ENCODE measurements at regions not wholly inside any gene's neighbourhood (a gene's known extent, or its start where the extent isn't known, plus 50 kb on each side); places are given as distances from the start of the nearest gene placed in this dataset.

- no peak for DNase-seq (ENCODE audit: low read depth in 2 of 2)
These were observed 427.2 kb downstream of the PLCL1 start for GRCh38 chr2:198231562-198231961.

- DNase-seq (ENCODE audit: low read depth in 2 of 2), result no peak
These were observed 416.6 kb downstream of the PLCL1 start for GRCh38 chr2:198220763-198221610.

DNA sequence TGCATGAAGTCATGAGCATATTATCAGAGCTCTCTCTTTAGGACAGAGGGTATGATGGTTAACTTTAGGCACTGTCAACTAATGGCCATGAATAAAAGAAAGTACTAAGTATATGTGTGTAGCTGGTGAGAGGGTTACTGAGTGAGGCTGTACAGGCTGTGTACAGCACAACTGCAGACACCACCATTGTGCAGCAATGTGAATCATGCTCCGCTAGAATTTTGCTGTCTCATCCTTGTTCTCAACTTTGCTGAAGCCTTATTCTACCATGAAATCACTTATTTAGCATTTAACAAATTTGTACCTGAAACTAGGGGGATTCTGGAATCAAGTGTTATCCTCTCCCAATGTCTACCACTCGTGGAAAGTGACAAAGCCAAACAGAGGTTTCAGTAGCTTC is 414.9 kb downstream of the PLCL1 start:
- no peak for DNase-seq (ENCODE audit: low read depth in 2 of 2)

GRCh38 chr2:198214114-198214596 is 409.8 kb downstream of the PLCL1 start:
- no peak for DNase-seq (ENCODE audit: low read depth in 2 of 2)

GRCh38 chr2:198213253-198213652 is 408.9 kb downstream of the PLCL1 start:
- no peak for DNase-seq (ENCODE audit: low read depth in 2 of 2)

- no peak for DNase-seq (ENCODE audit: low read depth in 2 of 2)
These were observed 407.3 kb downstream of the PLCL1 start for GRCh38 chr2:198211706-198212105.

DNA sequence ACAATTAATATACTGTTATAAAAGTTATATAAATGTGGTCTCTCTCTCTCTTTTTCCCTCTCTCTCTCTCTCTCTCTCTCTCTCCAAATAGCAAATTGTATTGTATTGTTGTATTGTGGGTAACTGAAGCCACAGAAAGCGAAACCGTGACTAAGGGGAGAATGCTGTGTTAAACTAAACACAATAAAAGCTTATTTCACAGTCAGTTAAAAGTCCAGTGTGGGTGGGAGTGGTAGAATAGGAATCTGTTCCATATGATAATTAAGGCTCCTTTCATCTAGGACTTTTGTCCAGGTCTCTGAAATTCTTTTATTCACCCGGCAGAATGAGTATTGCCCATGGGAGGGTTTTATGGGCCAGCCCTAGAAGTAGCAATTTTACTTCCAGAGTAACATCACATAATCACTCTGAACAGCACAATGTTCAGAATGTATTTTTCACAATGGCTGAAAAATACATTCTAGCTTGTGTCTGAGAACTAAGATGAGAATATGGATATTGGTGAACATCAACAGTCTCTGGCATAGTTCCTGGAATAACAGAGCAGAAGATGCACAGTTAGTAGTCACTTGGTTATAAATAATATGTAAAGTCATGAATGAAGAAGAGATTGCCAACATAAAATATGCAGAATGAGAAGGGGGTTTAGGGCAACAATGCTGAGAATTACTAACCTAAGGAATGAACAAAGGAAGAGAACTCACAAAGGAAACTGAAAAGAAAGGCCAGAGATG is 399.1 kb downstream of the PLCL1 start:
- DNase-seq (ENCODE audit: low read depth in 2 of 2), result no peak
